Brain microvascular endothelial cell (primary cell): ENCODE measurements at regions not wholly inside any gene's neighbourhood (a gene's known extent, or its start where the extent isn't known, plus 50 kb on each side); places are given as distances from the start of the nearest gene placed in this dataset.

ENCODE experiments used
- DNase-seq: peaks from one replicate; pipeline ENCODE4 v3.0.0-alpha.2; 2020
- H3K27ac ChIP-seq: fragments of 250-450 bp; sonication (Bioruptor Pico); 2 replicates; pipeline ENCODE4 v1.5.1; 2020; ENCODE audit warnings: mild to moderate bottlenecking, moderate library complexity
- H3K27me3 ChIP-seq: fragments of 250-450 bp; sonication (Bioruptor Pico); replicated peaks from 2 replicates; pipeline ENCODE4 v1.5.1; 2020; ENCODE audit warnings: mild to moderate bottlenecking
- H3K36me3 ChIP-seq: fragments of 250-450 bp; sonication (Bioruptor Pico); replicated peaks from 2 replicates; pipeline ENCODE4 v1.5.1; 2020; ENCODE audit warnings: mild to moderate bottlenecking
- H3K4me3 ChIP-seq: 2 replicates; pipeline ENCODE4 v1.5.1; 2011; ENCODE audit warnings: low read depth, mild to moderate bottlenecking, control low read depth, low read length, moderate library complexity
- CTCF ChIP-seq: IDR thresholded peaks from 2 replicates; pipeline ENCODE4 v1.5.1; 2011; ENCODE audit warnings: low read depth, mild to moderate bottlenecking, moderate library complexity, low read length, control low read depth, inconsistent platforms; ENCODE audit errors: missing control alignments
- in situ Hi-C: cut with HindIII; loops from 2 replicates; pipeline ENCODE4 v1.10.0; 2017; ENCODE audit warnings: low sequenced_read_pairs, low pct_ligation_motif_present

DNA sequence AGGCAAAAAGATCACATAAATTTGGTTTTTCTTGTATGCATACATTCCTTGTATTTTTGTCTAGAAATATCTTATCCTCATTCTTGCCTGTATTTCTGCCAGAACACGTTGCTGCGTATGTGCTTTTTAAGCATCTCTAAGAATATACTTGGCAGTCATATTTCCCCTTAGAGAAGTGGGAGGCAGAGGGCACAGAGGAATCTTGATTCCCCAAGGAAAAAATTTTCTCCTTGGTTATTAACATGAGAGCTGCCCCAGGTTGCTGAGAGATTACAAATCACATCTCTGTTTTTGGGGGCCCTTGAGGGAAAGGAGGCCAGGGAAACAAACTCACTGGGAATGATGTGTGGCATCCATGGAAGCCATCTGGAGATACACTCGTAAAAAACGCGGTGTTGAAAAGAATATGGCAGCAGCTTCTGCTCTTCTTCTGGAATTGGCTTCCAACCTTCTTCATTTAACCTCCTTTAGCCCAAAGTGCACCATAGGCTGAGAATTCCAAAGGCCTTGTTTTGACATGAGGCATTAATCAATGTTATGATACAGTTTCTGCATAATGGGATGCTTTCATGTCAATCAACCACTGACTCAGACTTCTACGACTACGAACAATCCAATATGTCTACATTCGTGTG lies 684.3 kb upstream of the SORCS1 start:
- DNase-seq: no peak
- Histone ChIP-seq H3K27ac (no peak overlapping the region), H3K36me3 (no peaks in the 10 kb centered on the region), H3K4me3 (no peak overlapping the region), H3K27me3 (no peaks in the 10 kb centered on the region)
- no peak for TF ChIP-seq CTCF
- in situ Hi-C loops: no loop called here

DNA sequence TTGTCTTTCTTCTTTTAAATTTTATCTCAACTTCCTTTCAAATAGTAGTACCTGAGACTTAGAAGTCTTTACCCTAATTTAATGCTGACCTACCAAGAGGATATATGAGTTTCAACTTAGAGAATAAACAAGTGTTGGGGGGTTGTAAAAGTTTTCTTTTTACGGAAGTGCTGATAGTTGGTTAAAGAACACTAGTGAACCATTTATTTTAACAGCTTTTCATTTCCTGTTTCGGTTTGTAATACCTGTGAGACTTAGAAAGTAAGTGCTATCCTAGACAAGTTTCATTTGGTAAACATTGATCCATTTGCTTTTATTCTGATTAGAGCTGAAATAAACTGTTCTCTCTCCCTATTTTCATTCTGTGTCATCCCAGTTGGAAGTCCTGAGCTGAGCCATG lies 683.1 kb upstream of the SORCS1 start:
- DNase-seq: no peak
- Histone ChIP-seq H3K27ac (no peak overlapping the region), H3K27me3 (no peaks in the 10 kb centered on the region), H3K36me3 (no peaks in the 10 kb centered on the region), H3K4me3 (no peak overlapping the region)
- in situ Hi-C loops: no loop called here
- TF ChIP-seq CTCF: no peak

DNA sequence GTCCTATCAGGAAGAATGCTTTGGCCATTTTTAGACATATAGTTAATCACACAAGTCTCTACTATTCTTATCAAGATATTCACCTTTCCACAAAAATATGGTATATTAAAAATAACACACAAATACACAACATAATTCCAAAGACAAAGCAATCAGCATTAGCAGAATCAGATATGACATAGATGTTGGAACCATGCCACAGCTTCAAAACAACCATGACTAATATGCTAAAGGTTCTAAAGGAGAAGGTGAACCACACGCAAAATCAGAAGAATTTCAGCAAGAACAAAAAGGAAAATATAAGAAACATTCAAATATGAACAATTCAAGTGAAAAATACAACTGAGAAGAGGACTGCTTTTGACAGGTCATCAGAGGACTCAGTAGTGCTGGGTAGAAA lies 670.2 kb upstream of the SORCS1 start:
- no peak for DNase-seq
- in situ Hi-C loops: no loop called here
- TF ChIP-seq CTCF: no peak
- H3K27ac ChIP-seq: no peak overlapping the region
- H3K27me3 ChIP-seq: no peaks in the 10 kb centered on the region
- H3K4me3 ChIP-seq: no peak overlapping the region
- H3K36me3 ChIP-seq: no peaks in the 10 kb centered on the region

DNA sequence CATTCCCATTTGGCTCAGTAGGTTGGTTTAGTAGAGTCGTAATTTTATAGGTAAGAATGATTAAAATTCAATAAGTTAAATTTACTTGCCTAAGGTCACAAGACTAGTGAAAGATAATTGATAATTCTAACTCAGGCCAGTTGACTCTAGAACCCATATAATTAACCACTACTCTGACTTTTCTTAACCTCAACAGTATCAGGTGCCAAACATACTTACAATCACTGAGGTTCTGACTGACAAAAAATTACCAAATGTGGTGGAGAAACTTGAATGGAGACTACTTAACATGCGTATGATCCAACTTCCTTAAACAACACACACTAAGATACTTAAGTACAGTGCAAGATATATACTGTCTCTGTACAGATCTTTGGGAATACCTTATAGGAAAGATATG lies 667.3 kb upstream of the SORCS1 start:
- H3K27ac ChIP-seq: no peak overlapping the region
- H3K36me3 ChIP-seq: no peaks in the 10 kb centered on the region
- H3K27me3 ChIP-seq: no peaks in the 10 kb centered on the region
- no peak for TF ChIP-seq CTCF
- H3K4me3 ChIP-seq: no peak overlapping the region
- in situ Hi-C loops: no loop called here
- no peak for DNase-seq

- in situ Hi-C loops: no loop called here
- no peak overlapping the region for H3K4me3 ChIP-seq
- H3K27ac ChIP-seq: no peak overlapping the region
- no peak for DNase-seq
- no peaks in the 10 kb centered on the region for H3K27me3 ChIP-seq
- no peak for TF ChIP-seq CTCF
- no peaks in the 10 kb centered on the region for H3K36me3 ChIP-seq
These were observed 664.7 kb upstream of the SORCS1 start for GRCh38 chr10:107829161-107829560.

- H3K36me3 ChIP-seq: no peaks in the 10 kb centered on the region
- no peak overlapping the region for H3K27ac ChIP-seq
- DNase-seq: no peak
- TF ChIP-seq CTCF: no peak
- no peaks in the 10 kb centered on the region for H3K27me3 ChIP-seq
- no peak overlapping the region for H3K4me3 ChIP-seq
- in situ Hi-C loops: no loop called here
These were observed 661.7 kb upstream of the SORCS1 start for GRCh38 chr10:107826171-107826570.
